Activated T-cell treated with anti-CD3 and anti-CD28 coated beads, Interleukin-2, amount 50 U/mL, for 24 hours (primary cell): ENCODE measurements at regions not wholly inside any gene's neighbourhood (a gene's known extent, or its start where the extent isn't known, plus 50 kb on each side); places are given as distances from the start of the nearest gene placed in this dataset.
"Not testable (repeated sequence)": the region's sequence is repeated elsewhere in the genome, so short reads cannot be mapped to it uniquely, and the experiment has no call there.

Experiments used
- DNase-seq: peaks from one replicate; pipeline ENCODE4 v3.0.0-alpha.2; 2020
- H3K27ac Mint-ChIP-seq: 2 replicates; pipeline ENCODE4 v1.8.0; 2020; ENCODE audit warnings: mild to moderate bottlenecking, mixed read lengths
- H3K27me3 Mint-ChIP-seq: 2 replicates; pipeline ENCODE4 v1.8.0; 2020; ENCODE audit warnings: mixed read lengths
- H3K36me3 Mint-ChIP-seq: 2 replicates; pipeline ENCODE4 v1.8.0; 2020; ENCODE audit warnings: low read depth, mixed read lengths
- H3K4me1 Mint-ChIP-seq: 2 replicates; pipeline ENCODE4 v1.8.0; 2020; ENCODE audit warnings: low read depth, mixed read lengths
- H3K4me3 Mint-ChIP-seq: 2 replicates; pipeline ENCODE4 v1.8.0; 2020; ENCODE audit warnings: mild to moderate bottlenecking, moderate library complexity, mixed read lengths
- H3K9me3 Mint-ChIP-seq: 2 replicates; pipeline ENCODE4 v1.8.0; 2020; ENCODE audit warnings: mixed read lengths

- H3K9me3 Mint-ChIP-seq, H3K27ac Mint-ChIP-seq, H3K27me3 Mint-ChIP-seq, H3K4me3 Mint-ChIP-seq, H3K4me1 Mint-ChIP-seq, DNase-seq: not testable (repeated sequence)
- peaks cover 22% of the 10 kb centered on the region for H3K36me3 Mint-ChIP-seq
Measured at GRCh38 chr16:29177888-29178726, 193.3 kb downstream of the LAT start.

GRCh38 chr16:29177203-29177887, 192.5 kb downstream of the LAT start:
- peaks cover 29% of the 10 kb centered on the region for H3K36me3 Mint-ChIP-seq
- H3K4me3 Mint-ChIP-seq, H3K27ac Mint-ChIP-seq, H3K9me3 Mint-ChIP-seq, DNase-seq, H3K4me1 Mint-ChIP-seq, H3K27me3 Mint-ChIP-seq: not testable (repeated sequence)

GRCh38 chr16:29176822-29177202, 192.0 kb downstream of the LAT start:
- H3K36me3 Mint-ChIP-seq = peaks cover 29% of the 10 kb centered on the region
- not testable (repeated sequence) for H3K4me1 Mint-ChIP-seq, H3K27me3 Mint-ChIP-seq

GRCh38 chr16:29176154-29176470, 191.3 kb downstream of the LAT start:
- Mint-ChIP-seq H3K36me3 (peaks cover 32% of the 10 kb centered on the region), H3K27ac (peak overlapping the region; percentile 47)
- not testable (repeated sequence) for H3K9me3 Mint-ChIP-seq, DNase-seq, H3K4me1 Mint-ChIP-seq, H3K27me3 Mint-ChIP-seq, H3K4me3 Mint-ChIP-seq

More at GRCh38 chr16:29176822-29177202, 192.0 kb downstream of the LAT start:
- H3K27ac Mint-ChIP-seq, H3K9me3 Mint-ChIP-seq, DNase-seq, H3K4me3 Mint-ChIP-seq: not testable (repeated sequence)

GRCh38 chr16:29175411-29176153, 190.7 kb downstream of the LAT start:
- H3K9me3 Mint-ChIP-seq, H3K27me3 Mint-ChIP-seq, H3K27ac Mint-ChIP-seq, H3K4me3 Mint-ChIP-seq, DNase-seq, H3K4me1 Mint-ChIP-seq: not testable (repeated sequence)
- peaks cover 37% of the 10 kb centered on the region for H3K36me3 Mint-ChIP-seq

GRCh38 chr16:29173371-29174305, 188.8 kb downstream of the LAT start:
- not testable (repeated sequence) for H3K4me1 Mint-ChIP-seq, H3K27ac Mint-ChIP-seq

GRCh38 chr16:29172098-29172724, 187.4 kb downstream of the LAT start:
- not testable (repeated sequence) for H3K9me3 Mint-ChIP-seq, H3K27ac Mint-ChIP-seq, H3K4me3 Mint-ChIP-seq, DNase-seq, H3K27me3 Mint-ChIP-seq, H3K4me1 Mint-ChIP-seq
- peaks cover 54% of the 10 kb centered on the region for H3K36me3 Mint-ChIP-seq

More at GRCh38 chr16:29173371-29174305, 188.8 kb downstream of the LAT start:
- H3K27me3 Mint-ChIP-seq, H3K4me3 Mint-ChIP-seq, DNase-seq, H3K9me3 Mint-ChIP-seq: not testable (repeated sequence)
- H3K36me3 Mint-ChIP-seq = peaks cover 47% of the 10 kb centered on the region

GRCh38 chr16:29171296-29171695, 186.4 kb downstream of the LAT start:
- not testable (repeated sequence) for DNase-seq, H3K9me3 Mint-ChIP-seq

GRCh38 chr16:29170393-29171119, 185.7 kb downstream of the LAT start:
- H3K9me3 Mint-ChIP-seq, H3K4me1 Mint-ChIP-seq, H3K27ac Mint-ChIP-seq, H3K4me3 Mint-ChIP-seq, DNase-seq, H3K27me3 Mint-ChIP-seq: not testable (repeated sequence)
- H3K36me3 Mint-ChIP-seq = peaks cover 53% of the 10 kb centered on the region

More at GRCh38 chr16:29171296-29171695, 186.4 kb downstream of the LAT start:
- not testable (repeated sequence) for H3K27me3 Mint-ChIP-seq, H3K4me1 Mint-ChIP-seq, H3K4me3 Mint-ChIP-seq, H3K27ac Mint-ChIP-seq
- peaks cover 58% of the 10 kb centered on the region for H3K36me3 Mint-ChIP-seq

- H3K4me3 Mint-ChIP-seq, DNase-seq, H3K4me1 Mint-ChIP-seq, H3K27me3 Mint-ChIP-seq, H3K9me3 Mint-ChIP-seq, H3K27ac Mint-ChIP-seq: not testable (repeated sequence)
- peaks cover 50% of the 10 kb centered on the region for H3K36me3 Mint-ChIP-seq
Measured at GRCh38 chr16:29169295-29169994, 184.6 kb downstream of the LAT start.

- DNase-seq, H3K4me3 Mint-ChIP-seq, H3K27ac Mint-ChIP-seq, H3K27me3 Mint-ChIP-seq, H3K9me3 Mint-ChIP-seq, H3K4me1 Mint-ChIP-seq: not testable (repeated sequence)
- H3K36me3 Mint-ChIP-seq = peaks cover 47% of the 10 kb centered on the region
Measured at GRCh38 chr16:29168515-29169259, 183.8 kb downstream of the LAT start.

- H3K36me3 Mint-ChIP-seq = peaks cover 32% of the 10 kb centered on the region
- H3K27ac Mint-ChIP-seq, H3K9me3 Mint-ChIP-seq, H3K4me3 Mint-ChIP-seq, H3K4me1 Mint-ChIP-seq, DNase-seq, H3K27me3 Mint-ChIP-seq: not testable (repeated sequence)
Measured at GRCh38 chr16:29164442-29165089, 179.7 kb downstream of the LAT start.
